Activated naive CD4-positive, alpha-beta T cell treated with anti-CD3 and anti-CD28 coated beads, Interleukin-2, amount 10 ng/mL, durations not matched to agents 7 days and 5 days (primary cell): ENCODE measurements at regions not wholly inside any gene's neighbourhood (a gene's known extent, or its start where the extent isn't known, plus 50 kb on each side); places are given as distances from the start of the nearest gene placed in this dataset.
"Not testable (repeated sequence)": the region's sequence is repeated elsewhere in the genome, so short reads cannot be mapped to it uniquely, and the experiment has no call there.

Experiments used
- CTCF ChIA-PET: fragments of 350-600 bp; sonication (Branson Sonifier 250); formaldehyde crosslinking; loops from one replicate; lab custom pipeline; 2021; ENCODE audit warnings: antibody characterized with exemption; lab: Charles Lee
- DNase-seq: peaks from one replicate; pipeline ENCODE4 v3.0.0-alpha.2; 2020
- H3K27ac Mint-ChIP-seq: one replicate; pipeline ENCODE4 v1.8.0; 2021; ENCODE audit warnings: mild to moderate bottlenecking, moderate library complexity, mixed read lengths
- H3K27me3 Mint-ChIP-seq: one replicate; pipeline ENCODE4 v1.8.0; 2021; ENCODE audit warnings: mild to moderate bottlenecking, mixed read lengths
- H3K36me3 Mint-ChIP-seq: one replicate; pipeline ENCODE4 v1.8.0; 2021; ENCODE audit warnings: mixed read lengths
- H3K4me1 Mint-ChIP-seq: one replicate; pipeline ENCODE4 v1.8.0; 2021; ENCODE audit warnings: mixed read lengths
- H3K4me3 Mint-ChIP-seq: one replicate; pipeline ENCODE4 v1.8.0; 2021; ENCODE audit warnings: mild to moderate bottlenecking, moderate library complexity, mixed read lengths
- H3K9me3 Mint-ChIP-seq: one replicate; pipeline ENCODE4 v1.8.0; 2021; ENCODE audit warnings: mixed read lengths

- no peaks in the 10 kb centered on the region for H3K4me1 Mint-ChIP-seq
- no peak for DNase-seq
- H3K36me3 Mint-ChIP-seq = no peaks in the 10 kb centered on the region
- no peak overlapping the region for H3K4me3 Mint-ChIP-seq
- no peak overlapping the region for H3K27ac Mint-ChIP-seq
- H3K9me3 Mint-ChIP-seq = peaks cover 21% of the 10 kb centered on the region
- CTCF ChIA-PET = no interaction called here
- H3K27me3 Mint-ChIP-seq = no peaks in the 10 kb centered on the region
These were observed 446.7 kb upstream of the TMEM132C start for GRCh38 chr12:127820271-127820670.

DNA sequence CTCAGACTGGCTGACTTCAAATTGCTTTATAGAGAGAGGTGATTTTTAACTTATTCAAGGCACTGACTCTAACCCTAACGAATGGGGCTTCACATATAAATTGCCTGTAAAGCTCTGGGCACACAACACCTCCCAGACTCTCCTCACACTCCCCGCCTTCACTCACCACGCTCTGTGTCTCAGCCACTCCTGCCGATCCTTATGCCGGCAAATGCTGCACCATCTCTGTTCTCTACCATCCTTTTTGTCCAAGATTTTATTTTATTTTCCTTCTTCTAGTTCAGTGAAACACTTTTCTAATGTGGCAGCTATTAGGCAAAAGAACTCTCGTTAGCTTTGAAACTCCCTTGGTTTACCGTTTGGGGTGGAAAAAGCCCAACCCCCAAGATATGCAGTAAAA is 446.1 kb upstream of the TMEM132C start:
- Mint-ChIP-seq H3K27me3 (no peaks in the 10 kb centered on the region), H3K4me3 (no peak overlapping the region), H3K9me3 (peaks cover 25% of the 10 kb centered on the region), H3K4me1 (no peaks in the 10 kb centered on the region), H3K27ac (no peak overlapping the region), H3K36me3 (no peaks in the 10 kb centered on the region)
- DNase-seq = no peak
- CTCF ChIA-PET = no interaction called here

DNA sequence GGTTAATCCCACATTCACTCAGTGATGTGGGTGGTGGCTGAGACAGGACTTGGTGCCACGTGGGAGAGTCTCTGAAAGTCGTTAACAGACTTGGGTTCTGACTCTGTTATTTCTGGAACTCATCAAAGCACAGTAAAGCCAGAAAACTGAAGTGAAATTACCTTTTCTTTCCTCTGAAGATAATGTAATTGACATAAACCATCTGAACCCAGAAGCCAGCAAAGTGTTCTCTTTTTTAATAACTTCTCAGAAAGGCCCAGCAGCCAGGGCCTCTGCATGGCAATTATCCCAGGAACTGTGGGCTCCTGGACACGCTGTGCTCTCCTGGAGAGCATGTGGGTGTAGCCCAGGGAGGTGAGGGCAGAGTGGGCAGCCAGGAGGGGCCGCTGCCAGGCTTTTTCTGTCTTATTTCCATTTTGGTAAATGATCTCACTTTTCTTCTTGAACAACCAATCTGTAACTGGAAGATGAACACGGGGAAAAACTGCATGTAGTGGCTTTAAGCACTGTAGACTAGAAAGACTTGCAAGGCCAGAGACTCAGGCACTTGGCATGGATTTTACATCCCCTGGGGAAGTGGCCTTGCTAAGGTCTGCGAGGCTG is 444.1 kb upstream of the TMEM132C start:
- Mint-ChIP-seq H3K4me1 (no peaks in the 10 kb centered on the region), H3K9me3 (peaks cover 31% of the 10 kb centered on the region), H3K36me3 (no peaks in the 10 kb centered on the region), H3K4me3 (no peak overlapping the region), H3K27me3 (no peaks in the 10 kb centered on the region), H3K27ac (no peak overlapping the region)
- CTCF ChIA-PET = no interaction called here
- DNase-seq = no peak

DNA sequence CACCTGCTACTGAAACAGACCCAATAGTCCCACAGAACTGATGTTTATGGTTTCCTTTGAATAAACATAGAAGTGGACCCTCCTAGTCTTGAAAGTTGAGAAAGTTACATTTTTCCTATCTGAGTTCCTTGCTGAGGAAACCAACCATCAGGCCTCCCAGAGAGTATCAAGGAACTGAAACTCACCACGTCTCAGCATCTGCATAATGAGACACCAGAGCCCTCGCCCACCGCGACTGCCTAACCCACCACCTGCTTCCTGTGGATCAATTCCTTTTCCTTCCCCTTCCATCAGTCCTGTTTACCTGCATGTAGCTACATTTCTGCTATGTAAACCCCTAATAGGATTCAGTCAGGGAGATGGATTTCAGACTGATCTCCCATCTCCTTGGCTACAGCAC is 443.2 kb upstream of the TMEM132C start:
- no peaks in the 10 kb centered on the region for H3K36me3 Mint-ChIP-seq
- no peaks in the 10 kb centered on the region for H3K27me3 Mint-ChIP-seq
- H3K4me1 Mint-ChIP-seq = no peaks in the 10 kb centered on the region
- H3K4me3 Mint-ChIP-seq = no peak overlapping the region
- peaks cover 34% of the 10 kb centered on the region for H3K9me3 Mint-ChIP-seq
- DNase-seq = no peak
- CTCF ChIA-PET = no interaction called here
- no peak overlapping the region for H3K27ac Mint-ChIP-seq

DNA sequence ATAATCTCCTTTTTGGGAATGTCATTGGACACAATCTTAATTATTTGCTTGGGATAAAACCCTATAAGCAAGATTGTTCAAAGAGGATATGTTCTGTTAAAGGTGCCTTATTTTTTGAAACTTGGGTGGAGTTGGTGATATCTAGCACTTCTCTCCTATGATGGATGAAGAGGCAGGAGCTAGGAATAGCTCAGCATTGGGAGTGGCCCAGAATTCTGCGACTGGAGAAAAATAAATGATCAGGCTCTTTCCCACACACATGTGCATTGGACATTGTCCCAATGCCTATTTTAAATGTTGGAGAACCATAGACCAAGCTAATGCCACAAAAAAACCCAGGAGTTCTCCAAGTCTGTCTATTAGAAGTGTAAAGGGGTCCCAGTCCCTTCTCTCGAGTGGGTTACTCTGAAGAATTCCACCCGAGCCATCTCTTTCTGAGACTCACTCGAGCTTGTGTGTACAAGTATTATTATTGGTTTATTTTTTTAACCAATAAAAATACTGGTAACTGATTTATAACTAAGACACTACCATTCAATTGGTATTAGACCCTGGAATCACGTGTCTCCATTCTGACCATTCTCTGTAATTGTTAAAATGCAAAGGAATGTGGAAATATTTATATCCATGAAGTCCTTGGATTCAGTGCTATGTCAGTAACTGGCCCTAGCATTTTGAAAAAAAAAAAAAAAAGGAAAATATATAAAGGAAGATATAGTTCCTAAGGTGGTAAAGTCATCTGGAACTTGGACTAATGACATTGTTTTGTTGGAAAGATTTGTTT is 437.5 kb upstream of the TMEM132C start:
- CTCF ChIA-PET = no interaction called here
- Mint-ChIP-seq H3K4me1 (no peaks in the 10 kb centered on the region), H3K9me3 (peaks cover 29% of the 10 kb centered on the region)

GRCh38 chr12:127830065-127830460 is 436.9 kb upstream of the TMEM132C start:
- H3K27ac Mint-ChIP-seq = no peak overlapping the region

More for the DNA sequence above, 437.5 kb upstream of the TMEM132C start:
- Mint-ChIP-seq H3K27me3 (no peaks in the 10 kb centered on the region), H3K4me3 (no peak overlapping the region), H3K36me3 (no peaks in the 10 kb centered on the region), H3K27ac (no peak overlapping the region)
- DNase-seq = no peak

GRCh38 chr12:127830730-127831129 is 436.2 kb upstream of the TMEM132C start:
- Mint-ChIP-seq H3K27me3 (no peaks in the 10 kb centered on the region), H3K27ac (no peak overlapping the region), H3K4me1 (no peaks in the 10 kb centered on the region), H3K36me3 (no peaks in the 10 kb centered on the region), H3K4me3 (no peak overlapping the region), H3K9me3 (peaks cover 23% of the 10 kb centered on the region)
- CTCF ChIA-PET = no interaction called here
- no peak for DNase-seq

More at GRCh38 chr12:127830065-127830460, 436.9 kb upstream of the TMEM132C start:
- Mint-ChIP-seq H3K27me3 (no peaks in the 10 kb centered on the region), H3K9me3 (peaks cover 26% of the 10 kb centered on the region), H3K4me1 (no peaks in the 10 kb centered on the region), H3K4me3 (no peak overlapping the region), H3K36me3 (no peaks in the 10 kb centered on the region)
- CTCF ChIA-PET = no interaction called here
- no peak for DNase-seq

DNA sequence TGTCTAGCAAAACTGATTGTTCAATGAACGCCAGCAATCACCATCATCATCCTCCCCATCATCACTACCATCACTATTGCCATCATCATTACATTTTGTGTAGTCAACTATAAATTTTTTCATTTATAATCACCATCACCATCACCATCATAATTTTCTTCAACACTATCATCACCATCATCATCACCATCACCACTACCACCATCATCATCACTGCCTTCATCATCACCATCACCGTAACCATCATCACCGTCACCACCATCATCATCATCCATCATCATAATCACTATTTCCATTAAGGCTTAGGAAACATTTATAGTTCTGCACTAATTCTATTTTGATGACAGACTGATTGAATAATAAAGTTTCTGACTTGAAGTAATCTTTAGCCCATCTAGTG is 434.8 kb upstream of the TMEM132C start:
- H3K27ac Mint-ChIP-seq = no peak overlapping the region
- no peaks in the 10 kb centered on the region for H3K4me1 Mint-ChIP-seq
- CTCF ChIA-PET = no interaction called here
- no peak for DNase-seq
- no peaks in the 10 kb centered on the region for H3K27me3 Mint-ChIP-seq
- no peaks in the 10 kb centered on the region for H3K36me3 Mint-ChIP-seq
- H3K4me3 Mint-ChIP-seq = no peak overlapping the region
- H3K9me3 Mint-ChIP-seq = peaks cover 16% of the 10 kb centered on the region

DNA sequence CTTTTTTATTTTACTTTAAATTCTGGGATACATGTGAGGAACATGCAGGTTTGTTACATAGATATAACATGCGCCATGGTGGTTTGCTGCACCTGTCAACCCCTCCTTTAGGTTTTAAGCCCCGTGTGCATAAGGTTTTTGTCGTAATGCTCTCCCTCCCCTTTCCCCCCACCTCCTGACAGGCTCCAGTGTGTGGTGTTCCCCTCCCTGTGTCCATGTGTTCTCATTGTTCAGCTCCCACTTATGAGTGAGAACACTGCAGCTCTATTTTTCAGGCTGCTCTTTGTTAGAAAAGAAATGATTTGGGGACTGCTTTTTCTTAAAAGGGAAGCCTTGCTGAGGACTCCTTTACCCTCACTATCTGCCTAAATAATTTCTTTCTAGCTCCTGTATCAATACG is 430.2 kb upstream of the TMEM132C start:
- CTCF ChIA-PET, H3K27ac Mint-ChIP-seq, H3K4me3 Mint-ChIP-seq, H3K27me3 Mint-ChIP-seq, H3K4me1 Mint-ChIP-seq, DNase-seq, H3K36me3 Mint-ChIP-seq: not testable (repeated sequence)
- H3K9me3 Mint-ChIP-seq = peaks cover 16% of the 10 kb centered on the region

- Mint-ChIP-seq H3K4me1 (no peaks in the 10 kb centered on the region), H3K27me3 (no peaks in the 10 kb centered on the region), H3K4me3 (no peak overlapping the region), H3K27ac (no peak overlapping the region), H3K36me3 (no peaks in the 10 kb centered on the region), H3K9me3 (peaks cover 37% of the 10 kb centered on the region)
- no peak for DNase-seq
- CTCF ChIA-PET = no interaction called here
These were observed 409.3 kb upstream of the TMEM132C start for GRCh38 chr12:127857661-127858060.

DNA sequence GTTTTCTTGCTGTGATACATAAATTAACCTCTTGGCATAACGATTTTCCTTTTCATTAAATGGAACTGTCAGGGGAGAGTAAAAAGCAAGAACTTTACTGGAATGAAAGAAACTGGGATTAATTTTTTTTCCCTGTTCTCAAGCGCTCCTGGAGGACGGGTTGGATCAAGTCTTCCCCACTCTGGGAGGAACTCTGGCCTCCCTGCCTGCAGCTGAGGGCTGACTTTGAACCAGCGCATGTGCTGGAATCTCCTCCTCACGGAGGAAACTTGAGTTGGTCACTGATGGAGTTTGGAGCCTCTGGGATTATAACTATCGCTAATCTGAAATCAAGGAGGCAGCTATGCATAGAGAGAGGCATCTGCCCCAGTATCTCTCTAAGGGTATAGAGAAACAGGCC is 406.4 kb upstream of the TMEM132C start:
- no peak overlapping the region for H3K27ac Mint-ChIP-seq
- no peaks in the 10 kb centered on the region for H3K4me1 Mint-ChIP-seq

GRCh38 chr12:127861406-127861805 is 405.6 kb upstream of the TMEM132C start:
- DNase-seq = no peak
- CTCF ChIA-PET = no interaction called here
- Mint-ChIP-seq H3K4me1 (no peaks in the 10 kb centered on the region), H3K4me3 (no peak overlapping the region), H3K36me3 (no peaks in the 10 kb centered on the region), H3K9me3 (peaks cover 45% of the 10 kb centered on the region), H3K27ac (no peak overlapping the region), H3K27me3 (no peaks in the 10 kb centered on the region)

More for the DNA sequence above, 406.4 kb upstream of the TMEM132C start:
- Mint-ChIP-seq H3K4me3 (no peak overlapping the region), H3K9me3 (peaks cover 44% of the 10 kb centered on the region), H3K36me3 (no peaks in the 10 kb centered on the region), H3K27me3 (no peaks in the 10 kb centered on the region)
- DNase-seq = no peak
- CTCF ChIA-PET = no interaction called here

- no peak overlapping the region for H3K27ac Mint-ChIP-seq
- no peaks in the 10 kb centered on the region for H3K27me3 Mint-ChIP-seq
- no peaks in the 10 kb centered on the region for H3K36me3 Mint-ChIP-seq
- H3K4me1 Mint-ChIP-seq = no peaks in the 10 kb centered on the region
- H3K4me3 Mint-ChIP-seq = no peak overlapping the region
- peaks cover 4% of the 10 kb centered on the region for H3K9me3 Mint-ChIP-seq
- CTCF ChIA-PET = no interaction called here
- no peak for DNase-seq
These were observed 393.7 kb upstream of the TMEM132C start for GRCh38 chr12:127873306-127873705.

GRCh38 chr12:127881371-127882140 is 385.4 kb upstream of the TMEM132C start:
- Mint-ChIP-seq H3K27me3 (no peaks in the 10 kb centered on the region), H3K27ac (no peak overlapping the region), H3K36me3 (no peaks in the 10 kb centered on the region), H3K9me3 (peaks cover 20% of the 10 kb centered on the region), H3K4me1 (no peaks in the 10 kb centered on the region), H3K4me3 (no peak overlapping the region)
- CTCF ChIA-PET = no interaction called here
- DNase-seq = no peak
